Stimulated activated CD4-positive, alpha-beta T cell treated with anti-CD3 and anti-CD28 coated beads, Interleukin-1b, Interleukin-23, amount 100 ng/mL, for 24 hours (primary cell): ENCODE measurements at regions not wholly inside any gene's neighbourhood (a gene's known extent, or its start where the extent isn't known, plus 50 kb on each side); places are given as distances from the start of the nearest gene placed in this dataset.

Experiments used
- DNase-seq, 4 experiments: peaks; one replicate each; pipeline ENCODE4 v3.0.0-alpha.2; 2020; ENCODE audit warnings: low read depth in 4 of 4, low spot score in 1 of 4

GRCh38 chr2:239607517-239608191 lies 206.8 kb upstream of the HDAC4 start:
- no peak for DNase-seq

GRCh38 chr2:239606741-239607516 lies 206.1 kb upstream of the HDAC4 start:
- no peak for DNase-seq

- no peak for DNase-seq
Measured at GRCh38 chr2:239605976-239606375, 205.2 kb upstream of the HDAC4 start.

GRCh38 chr2:239605409-239605808 lies 204.6 kb upstream of the HDAC4 start:
- DNase-seq: no peak

- no peak for DNase-seq
Measured at GRCh38 chr2:239604861-239605260, 204.0 kb upstream of the HDAC4 start.

GRCh38 chr2:239603411-239604356 lies 202.9 kb upstream of the HDAC4 start:
- DNase-seq: no peak

GRCh38 chr2:239602290-239603282 lies 201.8 kb upstream of the HDAC4 start:
- no peak for DNase-seq

- no peak for DNase-seq
Measured at GRCh38 chr2:239601880-239602279, 201.1 kb upstream of the HDAC4 start.

- no peak for DNase-seq
Measured at GRCh38 chr2:239601201-239601851, 200.5 kb upstream of the HDAC4 start.

- DNase-seq: no peak
Measured at GRCh38 chr2:239600650-239601049, 199.8 kb upstream of the HDAC4 start.

- no peak for DNase-seq
Measured at GRCh38 chr2:239600001-239600593, 199.3 kb upstream of the HDAC4 start.

GRCh38 chr2:239599299-239599698 lies 198.5 kb upstream of the HDAC4 start:
- DNase-seq: no peak

GRCh38 chr2:239598732-239599090 lies 197.9 kb upstream of the HDAC4 start:
- DNase-seq: no peak

GRCh38 chr2:239598011-239598731 lies 197.4 kb upstream of the HDAC4 start:
- no peak for DNase-seq

- no peak for DNase-seq
Measured at GRCh38 chr2:239597216-239597615, 196.4 kb upstream of the HDAC4 start.

GRCh38 chr2:239596792-239597191 lies 196.0 kb upstream of the HDAC4 start:
- DNase-seq: no peak

- no peak for DNase-seq
Measured at GRCh38 chr2:239596253-239596652, 195.4 kb upstream of the HDAC4 start.

GRCh38 chr2:239595726-239596125 lies 194.9 kb upstream of the HDAC4 start:
- no peak for DNase-seq
